SK-N-SH treated with all-trans-retinoic acid at 6 μM for 48 hours (cell line): ENCODE measurements at regions not wholly inside any gene's neighbourhood (a gene's known extent, or its start where the extent isn't known, plus 50 kb on each side); places are given as distances from the start of the nearest gene placed in this dataset.

Source experiments
- ATAC-seq: fragments of 200-7000 bp; cut with Tn5 transposase; 3 replicates; pipeline ENCODE4 v1.9.1; 2020; ENCODE audit warnings: mild to moderate bottlenecking, moderate library complexity
- ARNTL ChIP-seq: fragments of 450-650 bp; formaldehyde crosslinking; IDR thresholded peaks from 2 replicates; pipeline ENCODE4 v1.5.0; 2020; ENCODE audit warnings: low read depth, mild to moderate bottlenecking, moderate library complexity, borderline replicate concordance
- BACH2 ChIP-seq: fragments of 250-450 bp; sonication (Bioruptor Pico); IDR thresholded peaks from 2 replicates; pipeline ENCODE4 v1.9.0; 2021; ENCODE audit warnings: mild to moderate bottlenecking, borderline replicate concordance
- CSDC2 ChIP-seq: fragments of 250-450 bp; sonication (Bioruptor Pico); IDR thresholded peaks from 2 replicates; pipeline ENCODE4 v1.5.0; 2020; ENCODE audit warnings: mild to moderate bottlenecking, moderate library complexity
- ESRRG ChIP-seq: fragments of 250-450 bp; sonication (Bioruptor Pico); IDR thresholded peaks from 2 replicates; pipeline ENCODE4 v1.6.1; 2021; ENCODE audit warnings: mild to moderate bottlenecking
- GLIS3 ChIP-seq: fragments of 250-450 bp; sonication (Bioruptor Pico); IDR thresholded peaks from 2 replicates; pipeline ENCODE4 v1.5.0; 2020; ENCODE audit warnings: mild to moderate bottlenecking, moderate library complexity
- ISL1 ChIP-seq: fragments of 250-450 bp; sonication (Bioruptor Pico); IDR thresholded peaks from 2 replicates; pipeline ENCODE4 v2.1.2; 2022; ENCODE audit warnings: mild to moderate bottlenecking, moderate library complexity
- OSR1 ChIP-seq: fragments of 250-450 bp; sonication (Bioruptor Pico); IDR thresholded peaks from 2 replicates; pipeline ENCODE4 v1.8.0; 2022; ENCODE audit warnings: moderate library complexity, mild to moderate bottlenecking, inconsistent platforms
- PATZ1 ChIP-seq: fragments of 250-450 bp; sonication (Bioruptor Pico); IDR thresholded peaks from 2 replicates; pipeline ENCODE4 v1.8.0; 2020; ENCODE audit warnings: mild to moderate bottlenecking, moderate library complexity, borderline replicate concordance
- POU6F1 ChIP-seq: fragments of 250-450 bp; sonication (Bioruptor Pico); IDR thresholded peaks from 2 replicates; pipeline ENCODE4 v1.8.0; 2021; ENCODE audit warnings: low read depth, mild to moderate bottlenecking, moderate library complexity, borderline replicate concordance
- PPARA ChIP-seq: fragments of 250-450 bp; sonication (Bioruptor Pico); IDR thresholded peaks from 2 replicates; pipeline ENCODE4 v1.5.0; 2020; ENCODE audit warnings: mild to moderate bottlenecking, borderline replicate concordance
- RARB ChIP-seq: fragments of 250-450 bp; sonication (Bioruptor Pico); IDR thresholded peaks from 2 replicates; pipeline ENCODE4 v1.8.0; 2021; ENCODE audit warnings: mild to moderate bottlenecking, moderate library complexity
- SNAI2 ChIP-seq: fragments of 250-450 bp; sonication (Bioruptor Pico); IDR thresholded peaks from 2 replicates; pipeline ENCODE4 v1.5.0; 2020; ENCODE audit warnings: mild to moderate bottlenecking, moderate library complexity
- TCF4 ChIP-seq: fragments of 250-450 bp; sonication (Bioruptor Pico); IDR thresholded peaks from 2 replicates; pipeline ENCODE4 v1.8.0; 2021; ENCODE audit warnings: mild to moderate bottlenecking, moderate library complexity, borderline replicate concordance
- TOX ChIP-seq: fragments of 250-450 bp; sonication (Bioruptor Pico); IDR thresholded peaks from 2 replicates; pipeline ENCODE4 v1.8.0; 2021; ENCODE audit warnings: mild to moderate bottlenecking, moderate library complexity, borderline replicate concordance
- ZC3H10 ChIP-seq: fragments of 250-450 bp; sonication (Bioruptor Pico); IDR thresholded peaks from 2 replicates; pipeline ENCODE4 v1.5.1; 2021; ENCODE audit warnings: mild to moderate bottlenecking, moderate library complexity
- ZFP3 ChIP-seq: fragments of 250-450 bp; sonication (Bioruptor Pico); IDR thresholded peaks from 2 replicates; pipeline ENCODE4 v1.5.0; 2020; ENCODE audit warnings: mild to moderate bottlenecking, moderate library complexity
- ZFP30 ChIP-seq: fragments of 450-650 bp; formaldehyde crosslinking; IDR thresholded peaks from 2 replicates; pipeline ENCODE4 v1.5.0; 2022; ENCODE audit warnings: mild to moderate bottlenecking, moderate library complexity
- ZNF565 ChIP-seq: fragments of 450-650 bp; formaldehyde crosslinking; conservative IDR thresholded peaks from 2 replicates; pipeline ENCODE4 v1.5.0; 2020; ENCODE audit warnings: low read depth, mild to moderate bottlenecking, moderate library complexity
- ZNF70 ChIP-seq: fragments of 450-650 bp; formaldehyde crosslinking; IDR thresholded peaks from 2 replicates; pipeline ENCODE4 v1.5.0; 2020; ENCODE audit warnings: mild to moderate bottlenecking, moderate library complexity
- ZNF8 ChIP-seq: fragments of 450-650 bp; formaldehyde crosslinking; IDR thresholded peaks from 2 replicates; pipeline ENCODE4 v1.5.0; 2020; ENCODE audit warnings: mild to moderate bottlenecking, moderate library complexity
- TF ChIP-seq, protein P1 (sequence below): fragments of 250-450 bp; sonication (Bioruptor Pico); IDR thresholded peaks from 2 replicates; pipeline ENCODE4 v1.5.1; 2021; ENCODE audit warnings: mild to moderate bottlenecking, moderate library complexity
- TF ChIP-seq, protein P2 (sequence below): fragments of 250-450 bp; sonication (Bioruptor Pico); IDR thresholded peaks from 2 replicates; pipeline ENCODE4 v1.5.1; 2020; ENCODE audit warnings: low read depth, mild to moderate bottlenecking, moderate library complexity

- no peak for ATAC-seq
- TF ChIP-seq, protein P1, sequence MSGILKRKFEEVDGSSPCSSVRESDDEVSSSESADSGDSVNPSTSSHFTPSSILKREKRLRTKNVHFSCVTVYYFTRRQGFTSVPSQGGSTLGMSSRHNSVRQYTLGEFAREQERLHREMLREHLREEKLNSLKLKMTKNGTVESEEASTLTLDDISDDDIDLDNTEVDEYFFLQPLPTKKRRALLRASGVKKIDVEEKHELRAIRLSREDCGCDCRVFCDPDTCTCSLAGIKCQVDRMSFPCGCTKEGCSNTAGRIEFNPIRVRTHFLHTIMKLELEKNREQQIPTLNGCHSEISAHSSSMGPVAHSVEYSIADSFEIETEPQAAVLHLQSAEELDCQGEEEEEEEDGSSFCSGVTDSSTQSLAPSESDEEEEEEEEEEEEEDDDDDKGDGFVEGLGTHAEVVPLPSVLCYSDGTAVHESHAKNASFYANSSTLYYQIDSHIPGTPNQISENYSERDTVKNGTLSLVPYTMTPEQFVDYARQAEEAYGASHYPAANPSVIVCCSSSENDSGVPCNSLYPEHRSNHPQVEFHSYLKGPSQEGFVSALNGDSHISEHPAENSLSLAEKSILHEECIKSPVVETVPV (CRISPR knock-in tag): no peak
- no peak for TF ChIP-seq ZNF8 (CRISPR knock-in tag)
- no peak for TF ChIP-seq GLIS3 (CRISPR knock-in tag)
- TF ChIP-seq SNAI2 (CRISPR knock-in tag): no peak
- TF ChIP-seq TOX (CRISPR knock-in tag): no peak
- no peak for TF ChIP-seq CSDC2 (CRISPR knock-in tag)
- TF ChIP-seq BACH2 (CRISPR knock-in tag): no peak
- TF ChIP-seq ZC3H10 (CRISPR knock-in tag): no peak
- TF ChIP-seq ZNF70: no peak
- TF ChIP-seq RARB: no peak
- TF ChIP-seq POU6F1 (CRISPR knock-in tag): no peak
- TF ChIP-seq TCF4 (CRISPR knock-in tag): no peak
- TF ChIP-seq ESRRG (CRISPR knock-in tag): no peak
- TF ChIP-seq OSR1 (CRISPR knock-in tag): no peak
- no peak for TF ChIP-seq ZFP30 (CRISPR knock-in tag)
- TF ChIP-seq ZFP3: no peak
- TF ChIP-seq, protein P2, sequence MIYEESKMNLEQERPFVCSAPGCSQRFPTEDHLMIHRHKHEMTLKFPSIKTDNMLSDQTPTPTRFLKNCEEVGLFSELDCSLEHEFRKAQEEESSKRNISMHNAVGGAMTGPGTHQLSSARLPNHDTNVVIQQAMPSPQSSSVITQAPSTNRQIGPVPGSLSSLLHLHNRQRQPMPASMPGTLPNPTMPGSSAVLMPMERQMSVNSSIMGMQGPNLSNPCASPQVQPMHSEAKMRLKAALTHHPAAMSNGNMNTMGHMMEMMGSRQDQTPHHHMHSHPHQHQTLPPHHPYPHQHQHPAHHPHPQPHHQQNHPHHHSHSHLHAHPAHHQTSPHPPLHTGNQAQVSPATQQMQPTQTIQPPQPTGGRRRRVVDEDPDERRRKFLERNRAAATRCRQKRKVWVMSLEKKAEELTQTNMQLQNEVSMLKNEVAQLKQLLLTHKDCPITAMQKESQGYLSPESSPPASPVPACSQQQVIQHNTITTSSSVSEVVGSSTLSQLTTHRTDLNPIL (CRISPR knock-in tag): no peak
- no peak for TF ChIP-seq ZNF565 (CRISPR knock-in tag)
These were observed 192.6 kb downstream of the TTC6 start for GRCh38 chr14:37787879-37788494.

- TF ChIP-seq OSR1 (CRISPR knock-in tag) (no peak), PPARA (no peak), ZNF8 (CRISPR knock-in tag) (no peak), RARB (no peak), ESRRG (CRISPR knock-in tag) (no peak), TOX (CRISPR knock-in tag) (no peak), ZNF565 (CRISPR knock-in tag) (no peak), ARNTL (CRISPR knock-in tag) (no peak), BACH2 (CRISPR knock-in tag) (no peak), PATZ1 (CRISPR knock-in tag) (no peak), TCF4 (CRISPR knock-in tag) (no peak), ISL1 (CRISPR knock-in tag) (no peak), ZNF70 (no peak), SNAI2 (CRISPR knock-in tag) (no peak), GLIS3 (CRISPR knock-in tag) (no peak), ZFP3 (no peak)
- TF ChIP-seq, protein P1 (CRISPR knock-in tag): no peak
- TF ChIP-seq, protein P2 (CRISPR knock-in tag): no peak
- ATAC-seq: no peak
These were observed 196.1 kb downstream of the TTC6 start for GRCh38 chr14:37791384-37792036.
